Loucy (cell line): ENCODE measurements at regions not wholly inside any gene's neighbourhood (a gene's known extent, or its start where the extent isn't known, plus 50 kb on each side); places are given as distances from the start of the nearest gene placed in this dataset.

Experiments
- CTCF ChIP-seq: fragments of 200-600 bp; sonication (generic); conservative IDR thresholded peaks from 2 replicates; pipeline ENCODE4 v1.5.1; 2014; ENCODE audit warnings: mild to moderate bottlenecking, antibody characterized with exemption, low read length
- EZH2phosphoT487 ChIP-seq: fragments of 200-600 bp; IDR thresholded peaks from 2 replicates; pipeline ENCODE4 v1.6.1; 2018; ENCODE audit warnings: antibody characterized with exemption, mild to moderate bottlenecking, moderate library complexity, borderline replicate concordance

- TF ChIP-seq CTCF (no peak), EZH2phosphoT487 (no peak)
These were observed 262.8 kb upstream of the SHH start for GRCh38 chr7:156074982-156075615.
